Stomach smooth muscle (tissue), 2 donors: ENCODE measurements at regions not wholly inside any gene's neighbourhood (a gene's known extent, or its start where the extent isn't known, plus 50 kb on each side); places are given as distances from the start of the nearest gene placed in this dataset.
"Not testable (repeated sequence)": the region's sequence is repeated elsewhere in the genome, so short reads cannot be mapped to it uniquely, and the experiment has no call there.

Source experiments
- H3K27ac ChIP-seq: one replicate; pipeline ENCODE4 v1.7.0; 2013; ENCODE audit warnings: mild to moderate bottlenecking, low read length, inconsistent platforms
- H3K27me3 ChIP-seq, 2 donors: one replicate each; pipeline ENCODE4 v1.7.0; 2013; ENCODE audit warnings: low read length in 2 of 2; ENCODE audit not compliant: insufficient read depth in 2 of 2, control insufficient read depth in 1 of 2
- H3K36me3 ChIP-seq, 2 donors: one replicate each; pipeline ENCODE4 v1.7.0; 2013; ENCODE audit warnings: low read length in 2 of 2; ENCODE audit not compliant: control insufficient read depth in 2 of 2, insufficient read depth in 2 of 2
- H3K4me1 ChIP-seq: one replicate; pipeline ENCODE4 v1.7.0; 2013; ENCODE audit warnings: low read length; ENCODE audit not compliant: control insufficient read depth, insufficient read depth
- H3K4me3 ChIP-seq, 2 donors: one replicate each; pipeline ENCODE4 v1.7.0; 2013; ENCODE audit warnings: low read length in 2 of 2
- H3K9ac ChIP-seq, 2 donors: one replicate each; pipeline ENCODE4 v1.7.0; 2013; ENCODE audit warnings: low read length in 2 of 2, mild to moderate bottlenecking in 1 of 2
- H3K9me3 ChIP-seq, 2 donors: one replicate each; pipeline ENCODE4 v1.7.0; 2013; ENCODE audit warnings: low read length in 2 of 2; ENCODE audit not compliant: control insufficient read depth in 2 of 2
- donor health status: healthy.
- donor health status: Pancreatic carcinoma.

DNA sequence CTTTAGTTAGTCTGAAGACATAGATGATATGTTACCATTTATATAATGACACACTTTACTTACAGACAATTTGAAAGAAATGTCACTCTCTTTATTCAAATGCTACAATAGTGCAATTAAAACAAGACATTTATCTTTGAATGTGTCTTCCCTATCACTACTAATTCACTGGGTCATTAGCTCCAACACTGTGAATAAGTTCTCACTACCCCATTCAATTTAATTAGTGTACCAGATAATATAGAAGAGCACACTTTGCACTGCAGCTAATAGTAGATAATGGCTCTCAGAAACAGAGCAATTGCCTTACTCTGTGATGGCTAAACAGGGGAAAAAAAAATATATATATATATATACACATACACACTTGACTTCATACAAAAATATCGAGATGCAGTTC lies 497.0 kb downstream of the DTWD2 start:
- H3K27me3 ChIP-seq = no peaks in the 10 kb centered on the region
- H3K9ac ChIP-seq = no peak overlapping the region
- H3K4me3 ChIP-seq = no peak overlapping the region
- H3K27ac ChIP-seq = no peak overlapping the region
- no peaks in the 10 kb centered on the region for H3K36me3 ChIP-seq
- no peaks in the 10 kb centered on the region for H3K9me3 ChIP-seq
- no peaks in the 10 kb centered on the region for H3K4me1 ChIP-seq

DNA sequence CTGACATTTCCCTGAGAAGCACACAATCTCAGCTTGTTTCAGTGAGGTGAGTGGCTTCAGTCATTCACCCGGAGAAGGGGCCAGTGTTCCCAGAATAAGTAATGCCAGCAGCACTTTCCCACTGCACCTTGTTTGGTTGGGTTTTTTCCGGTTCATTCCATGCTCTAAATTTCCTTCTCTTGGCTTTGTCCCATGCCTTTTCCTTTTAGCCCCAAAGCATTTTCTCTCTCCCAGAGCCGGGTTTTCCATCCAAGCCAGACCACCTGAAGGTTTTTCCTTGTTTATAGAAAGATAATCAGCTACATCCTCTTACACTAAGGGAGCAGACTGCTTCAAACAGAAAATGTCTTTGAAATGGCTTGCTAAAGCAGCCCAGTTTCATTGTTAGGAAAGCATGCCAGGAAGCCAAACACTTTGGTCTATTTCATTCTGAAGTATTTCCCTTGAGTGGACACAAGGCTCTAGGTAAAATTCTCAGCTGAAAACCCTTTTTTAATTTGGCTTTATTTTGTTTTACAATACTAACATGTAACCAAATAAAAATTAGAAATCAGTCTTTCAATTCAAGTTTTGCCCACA lies 501.6 kb downstream of the DTWD2 start:
- no peaks in the 10 kb centered on the region for H3K4me1 ChIP-seq
- H3K27ac ChIP-seq = no peak overlapping the region

DNA sequence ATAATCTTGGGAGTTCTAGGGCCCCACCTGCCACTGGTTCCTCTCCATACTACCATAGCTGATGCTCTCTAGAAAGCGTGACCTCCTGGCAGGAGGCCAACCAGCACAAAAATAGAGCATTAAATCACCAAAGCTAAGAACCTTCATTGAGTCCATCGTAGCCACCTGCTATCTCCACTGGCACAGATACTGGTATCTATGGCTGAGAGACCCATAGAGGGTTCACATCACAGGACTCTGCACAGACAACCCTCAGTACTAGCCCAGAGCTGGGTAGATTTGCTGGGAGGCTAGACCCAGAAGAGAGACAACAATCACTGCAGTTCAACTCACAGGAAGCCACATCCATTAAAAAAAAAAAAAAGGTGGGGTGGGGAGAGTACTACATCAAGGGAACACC lies 509.1 kb downstream of the DTWD2 start:
- Histone ChIP-seq H3K36me3 (no peaks in the 10 kb centered on the region), H3K9me3 (no peaks in the 10 kb centered on the region), H3K27ac (no peak overlapping the region), H3K9ac (no peak overlapping the region), H3K4me1 (no peaks in the 10 kb centered on the region), H3K4me3 (no peak overlapping the region), H3K27me3 (no peaks in the 10 kb centered on the region)

More for the DNA sequence above, 501.6 kb downstream of the DTWD2 start:
- Histone ChIP-seq H3K27me3 (no peaks in the 10 kb centered on the region), H3K9me3 (no peaks in the 10 kb centered on the region), H3K36me3 (no peaks in the 10 kb centered on the region), H3K4me3 (no peak overlapping the region), H3K9ac (no peak overlapping the region)

DNA sequence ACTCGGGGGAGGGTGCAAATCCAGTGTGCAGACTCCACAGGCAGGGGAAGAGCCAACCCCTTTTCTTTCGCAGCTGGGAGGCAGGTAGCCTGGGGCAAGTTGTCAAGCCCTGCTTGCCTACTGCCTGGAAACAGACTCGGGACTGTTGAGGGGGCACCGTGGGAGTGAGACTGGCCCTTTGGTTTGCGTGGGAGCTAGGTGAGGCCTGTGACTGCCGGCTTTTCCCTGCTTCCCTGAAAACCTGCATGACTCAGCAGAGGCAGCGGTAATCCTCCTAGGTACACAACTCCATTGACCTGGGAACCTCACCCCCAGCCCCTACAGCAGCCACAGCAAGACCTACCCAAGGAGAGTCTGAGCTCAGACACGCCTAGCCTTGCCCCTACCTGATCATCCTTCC lies 509.5 kb downstream of the DTWD2 start:
- no peaks in the 10 kb centered on the region for H3K27me3 ChIP-seq

DNA sequence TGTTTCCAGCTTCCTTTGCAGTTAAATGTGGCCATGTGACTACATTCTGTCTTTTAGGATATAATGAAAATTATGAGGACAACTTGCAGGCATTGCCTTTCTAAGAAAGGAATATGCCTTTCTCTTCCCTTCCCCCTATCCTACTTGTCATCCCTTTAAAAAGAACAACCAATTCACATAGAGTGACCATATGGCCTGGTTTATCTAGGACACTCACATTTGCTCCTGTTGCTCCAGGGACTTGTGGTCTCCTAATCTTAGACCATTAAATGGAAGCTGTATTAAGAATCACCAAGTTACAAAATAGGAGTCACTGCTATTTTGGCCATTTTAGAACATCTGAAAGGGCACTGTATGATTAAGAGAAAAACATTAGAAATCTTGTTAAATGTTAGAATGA lies 520.3 kb downstream of the DTWD2 start:
- H3K9me3 ChIP-seq = no peaks in the 10 kb centered on the region
- no peak overlapping the region for H3K9ac ChIP-seq
- H3K4me3 ChIP-seq = no peak overlapping the region
- no peaks in the 10 kb centered on the region for H3K27me3 ChIP-seq
- no peaks in the 10 kb centered on the region for H3K36me3 ChIP-seq
- H3K27ac ChIP-seq = no peak overlapping the region
- H3K4me1 ChIP-seq = no peaks in the 10 kb centered on the region

More for the DNA sequence above, 509.5 kb downstream of the DTWD2 start:
- Histone ChIP-seq H3K4me3 (no peak overlapping the region), H3K36me3 (no peaks in the 10 kb centered on the region), H3K27ac (no peak overlapping the region), H3K4me1 (no peaks in the 10 kb centered on the region), H3K9me3 (no peaks in the 10 kb centered on the region), H3K9ac (no peak overlapping the region)

DNA sequence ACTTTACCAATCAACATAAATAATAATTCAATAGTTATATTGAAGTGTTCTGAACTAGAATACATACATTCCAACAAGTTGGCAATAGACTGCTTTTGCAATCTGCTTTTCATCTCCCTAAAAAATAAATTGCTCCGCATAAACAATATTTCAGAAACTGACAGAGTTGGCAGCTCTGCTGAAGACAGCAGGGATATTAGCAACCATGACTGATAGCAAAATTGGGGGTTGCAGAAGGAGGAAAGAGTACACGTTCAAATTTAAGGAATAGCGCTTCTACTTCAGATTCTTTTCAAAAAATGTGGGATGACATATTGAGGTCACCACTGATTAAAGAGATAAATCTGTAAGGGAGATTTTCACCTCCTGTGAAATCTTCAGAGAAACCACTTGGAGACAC lies 521.2 kb downstream of the DTWD2 start:
- H3K4me1 ChIP-seq = no peaks in the 10 kb centered on the region
- no peak overlapping the region for H3K4me3 ChIP-seq
- no peaks in the 10 kb centered on the region for H3K36me3 ChIP-seq
- no peak overlapping the region for H3K9ac ChIP-seq
- no peaks in the 10 kb centered on the region for H3K27me3 ChIP-seq
- H3K9me3 ChIP-seq = no peaks in the 10 kb centered on the region
- no peak overlapping the region for H3K27ac ChIP-seq

DNA sequence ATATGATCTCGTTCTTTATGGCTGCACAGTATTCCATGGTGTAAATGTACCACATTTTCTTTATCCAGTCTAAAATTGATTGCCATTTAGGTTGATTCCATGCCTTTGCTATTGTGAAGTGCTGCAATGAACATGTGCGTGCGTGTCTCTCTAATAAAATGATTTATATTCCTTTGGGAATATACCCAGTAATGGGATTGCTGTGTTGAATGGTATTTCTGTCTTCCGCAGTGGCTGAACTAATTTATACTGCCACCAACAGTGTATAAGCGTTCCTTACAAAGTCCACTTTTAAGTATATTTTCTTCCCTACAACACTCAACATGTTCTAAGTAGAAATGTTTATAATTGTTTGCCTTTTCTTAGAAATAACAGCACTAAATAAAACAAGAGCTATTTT lies 521.9 kb downstream of the DTWD2 start:
- no peaks in the 10 kb centered on the region for H3K9me3 ChIP-seq
- H3K36me3 ChIP-seq = no peaks in the 10 kb centered on the region
- no peaks in the 10 kb centered on the region for H3K27me3 ChIP-seq
- no peak overlapping the region for H3K4me3 ChIP-seq
- no peaks in the 10 kb centered on the region for H3K4me1 ChIP-seq
- H3K9ac ChIP-seq = no peak overlapping the region
- H3K27ac ChIP-seq = no peak overlapping the region

DNA sequence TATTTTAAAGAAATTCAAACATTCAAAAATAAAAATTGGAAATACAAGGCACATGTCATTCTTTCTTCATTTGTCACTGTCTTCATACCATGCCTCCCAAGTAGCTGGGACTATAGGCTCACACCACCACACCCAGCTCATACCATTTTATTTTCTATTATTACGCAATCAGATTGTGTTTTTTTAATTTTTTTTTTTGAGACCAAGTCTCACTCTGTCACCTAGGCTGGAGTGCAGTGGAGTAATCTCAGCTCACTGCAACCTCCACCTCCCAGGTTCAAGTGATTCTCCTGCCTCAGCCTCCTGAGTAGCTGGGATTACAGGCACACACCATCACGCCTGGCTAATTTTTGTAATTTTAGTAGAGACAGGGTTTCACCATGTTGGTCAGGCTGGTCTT lies 526.1 kb downstream of the DTWD2 start:
- not testable (repeated sequence) for H3K4me1 ChIP-seq, H3K36me3 ChIP-seq, H3K27me3 ChIP-seq, H3K4me3 ChIP-seq, H3K9ac ChIP-seq, H3K9me3 ChIP-seq, H3K27ac ChIP-seq

DNA sequence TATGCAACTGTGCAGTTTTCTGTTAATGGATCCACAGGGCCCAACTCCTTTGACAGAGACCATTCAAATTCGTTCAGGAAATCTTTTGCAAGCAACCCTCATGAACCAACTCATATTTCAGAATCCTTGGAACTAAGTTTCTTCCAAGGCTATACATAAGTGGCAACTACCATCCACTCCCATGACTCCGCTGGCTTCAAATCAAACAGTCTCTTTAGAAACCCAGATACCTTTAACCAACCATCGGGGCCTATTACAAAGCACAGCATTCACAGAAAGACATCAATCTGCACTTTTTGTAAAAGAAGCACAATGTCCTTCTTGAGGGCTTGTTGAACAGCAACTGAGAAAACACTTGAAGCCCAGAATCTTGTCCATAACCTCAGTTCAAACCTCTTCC lies 526.9 kb downstream of the DTWD2 start:
- H3K9me3 ChIP-seq = no peaks in the 10 kb centered on the region
- no peak overlapping the region for H3K27ac ChIP-seq
- H3K27me3 ChIP-seq = no peaks in the 10 kb centered on the region
- H3K4me3 ChIP-seq = no peak overlapping the region
- H3K36me3 ChIP-seq = no peaks in the 10 kb centered on the region
- H3K9ac ChIP-seq = no peak overlapping the region
- no peaks in the 10 kb centered on the region for H3K4me1 ChIP-seq

DNA sequence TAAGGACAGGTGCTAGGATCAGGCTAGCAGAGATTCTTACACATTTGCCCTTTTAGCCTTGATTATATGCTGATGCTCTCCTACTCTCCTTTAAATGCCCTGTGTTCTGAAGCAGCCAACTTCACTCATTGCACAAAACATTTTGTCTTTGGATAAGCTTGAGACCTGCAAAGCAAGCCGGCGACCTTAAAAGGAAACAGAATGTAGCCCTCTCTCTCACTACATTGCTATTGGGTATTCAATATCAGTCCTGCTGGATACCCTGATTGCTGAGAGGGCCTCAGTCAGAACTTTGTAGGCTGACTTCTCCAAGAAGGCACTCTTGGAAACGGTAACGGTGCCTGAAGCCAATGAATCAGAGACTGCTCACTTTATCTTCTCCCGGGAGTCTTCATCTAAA lies 528.9 kb downstream of the DTWD2 start:
- Histone ChIP-seq H3K4me3 (no peak overlapping the region), H3K27me3 (no peaks in the 10 kb centered on the region), H3K27ac (no peak overlapping the region), H3K36me3 (no peaks in the 10 kb centered on the region), H3K4me1 (no peaks in the 10 kb centered on the region), H3K9ac (no peak overlapping the region), H3K9me3 (no peaks in the 10 kb centered on the region)

DNA sequence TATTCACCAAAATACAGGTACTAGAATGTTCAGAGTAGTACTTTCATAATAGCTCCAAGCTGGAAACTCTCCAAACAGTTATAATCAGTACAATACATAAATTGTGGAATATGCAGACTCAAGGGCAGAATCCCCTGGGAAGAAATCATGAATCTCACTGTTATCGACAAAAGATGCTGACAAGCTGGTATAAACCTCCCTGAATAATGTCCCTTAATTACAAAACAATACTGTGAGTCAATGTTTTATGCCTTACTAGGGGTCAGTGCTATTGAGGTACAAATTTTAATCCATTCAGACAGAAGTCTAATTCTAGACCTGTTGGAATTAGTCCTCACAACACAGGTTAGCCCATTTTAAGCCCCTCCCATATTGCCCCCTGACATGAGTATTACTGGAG lies 532.3 kb downstream of the DTWD2 start:
- Histone ChIP-seq H3K36me3 (no peaks in the 10 kb centered on the region), H3K27me3 (no peaks in the 10 kb centered on the region), H3K4me1 (no peaks in the 10 kb centered on the region), H3K9ac (no peak overlapping the region), H3K9me3 (peaks cover 0 to 2% of the 10 kb centered on the region in 2 donors), H3K27ac (no peak overlapping the region), H3K4me3 (no peak overlapping the region)
